Karpas-422 (cell line): ENCODE measurements at regions not wholly inside any gene's neighbourhood (a gene's known extent, or its start where the extent isn't known, plus 50 kb on each side); places are given as distances from the start of the nearest gene placed in this dataset.

Source experiments
- DNase-seq: peaks from one replicate; pipeline ENCODE4 v3.0.0-alpha.2; 2015
- H2AFZ ChIP-seq: fragments of 200-600 bp; sonication (generic); 2 replicates; pipeline ENCODE4 v1.6.1; 2014; ENCODE audit warnings: antibody characterized with exemption, low read length, mixed read lengths
- H3K27ac ChIP-seq: fragments of 200-600 bp; sonication (generic); 2 replicates; pipeline ENCODE4 v1.5.1; 2014; ENCODE audit warnings: mild to moderate bottlenecking, low read length, moderate library complexity
- H3K27me3 ChIP-seq: fragments of 200-600 bp; sonication (generic); 2 replicates; pipeline ENCODE4 v1.6.1; 2014; ENCODE audit warnings: low read length, mixed read lengths
- H3K36me3 ChIP-seq: fragments of 200-600 bp; sonication (generic); 2 replicates; pipeline ENCODE4 v1.6.1; 2014; ENCODE audit warnings: low read length, mixed read lengths; ENCODE audit not compliant: insufficient read depth
- H3K4me1 ChIP-seq: fragments of 200-600 bp; sonication (generic); 2 replicates; pipeline ENCODE4 v1.6.1; 2014; ENCODE audit warnings: mild to moderate bottlenecking, low read length, mixed read lengths
- H3K4me2 ChIP-seq: fragments of 200-600 bp; sonication (generic); 2 replicates; pipeline ENCODE4 v1.6.1; 2014; ENCODE audit warnings: low read length, low read depth, mild to moderate bottlenecking; ENCODE audit not compliant: poor library complexity, severe bottlenecking
- H3K4me3 ChIP-seq: fragments of 200-600 bp; sonication (generic); 2 replicates; pipeline ENCODE4 v1.5.1; 2014; ENCODE audit warnings: mild to moderate bottlenecking, antibody characterized with exemption, low read length, mixed read lengths
- H3K79me2 ChIP-seq: fragments of 200-600 bp; sonication (generic); 2 replicates; pipeline ENCODE4 v1.6.1; 2014; ENCODE audit warnings: mild to moderate bottlenecking, low read length, mixed read lengths
- H3K9ac ChIP-seq: fragments of 200-600 bp; sonication (generic); 2 replicates; pipeline ENCODE4 v1.6.0; 2014; ENCODE audit warnings: low read length
- H3K9me2 ChIP-seq: fragments of 200-600 bp; sonication (generic), shearing (Covaris generic); replicated peaks from 2 replicates; pipeline ENCODE4 v1.6.0; 2014; ENCODE audit warnings: mild to moderate bottlenecking, low read length, moderate library complexity; ENCODE audit not compliant: insufficient read depth
- H3K9me3 ChIP-seq: fragments of 300-700, 200-600 bp; sonication (generic); 2 replicates; pipeline ENCODE4 v1.6.1; 2014; ENCODE audit warnings: low read length, mixed read lengths
- H4K20me1 ChIP-seq: fragments of 200-600 bp; sonication (generic); 2 replicates; pipeline ENCODE4 v1.6.1; 2014; ENCODE audit warnings: mild to moderate bottlenecking, antibody characterized with exemption, low read length, low read depth; ENCODE audit not compliant: insufficient read depth

DNA sequence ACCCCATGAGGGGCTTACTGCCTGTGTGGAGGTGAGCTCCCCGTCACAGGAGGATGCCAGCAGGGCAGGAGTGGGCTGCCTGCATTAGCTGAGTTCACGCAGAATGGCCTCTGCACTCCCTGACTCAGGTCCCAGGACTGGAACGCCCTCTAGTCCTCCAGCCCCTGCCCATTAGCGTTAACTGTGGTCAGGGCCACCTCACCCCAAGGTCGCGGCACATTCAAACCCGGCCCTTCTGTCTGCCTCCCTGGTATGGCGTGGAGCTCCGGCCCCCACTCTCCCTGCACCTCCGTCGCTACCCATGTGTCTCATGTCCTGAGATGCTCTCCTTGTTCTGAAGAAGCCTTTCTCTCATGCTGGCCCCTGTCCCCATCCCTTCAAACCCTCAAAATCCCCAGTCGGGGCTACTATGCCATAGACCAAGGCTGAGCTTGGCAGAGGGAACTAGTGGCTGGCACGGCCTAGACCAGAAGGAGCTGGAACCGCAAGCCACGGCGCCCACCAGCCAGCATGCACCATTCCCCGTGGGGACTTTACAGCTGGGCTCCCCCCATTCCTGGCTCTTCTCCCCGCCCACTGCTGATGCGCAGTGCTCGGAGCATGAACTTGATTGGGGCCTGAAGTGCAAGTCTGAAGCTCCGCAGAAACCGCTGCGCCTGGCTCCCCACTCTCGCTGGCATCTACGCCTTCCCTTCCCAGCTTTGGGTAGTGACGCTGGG lies 79.5 kb upstream of the RTL6 start:
- Histone ChIP-seq H3K27me3 (no peaks in the 10 kb centered on the region), H2AFZ (no peak overlapping the region), H4K20me1 (no peaks in the 10 kb centered on the region), H3K27ac (no peak overlapping the region), H3K4me1 (no peaks in the 10 kb centered on the region), H3K9ac (no peak overlapping the region), H3K79me2 (no peaks in the 10 kb centered on the region), H3K9me3 (no peaks in the 10 kb centered on the region), H3K4me3 (no peak overlapping the region), H3K4me2 (no peak overlapping the region), H3K36me3 (no peaks in the 10 kb centered on the region), H3K9me2 (no peaks in the 10 kb centered on the region)
- DNase-seq, result no peak

DNA sequence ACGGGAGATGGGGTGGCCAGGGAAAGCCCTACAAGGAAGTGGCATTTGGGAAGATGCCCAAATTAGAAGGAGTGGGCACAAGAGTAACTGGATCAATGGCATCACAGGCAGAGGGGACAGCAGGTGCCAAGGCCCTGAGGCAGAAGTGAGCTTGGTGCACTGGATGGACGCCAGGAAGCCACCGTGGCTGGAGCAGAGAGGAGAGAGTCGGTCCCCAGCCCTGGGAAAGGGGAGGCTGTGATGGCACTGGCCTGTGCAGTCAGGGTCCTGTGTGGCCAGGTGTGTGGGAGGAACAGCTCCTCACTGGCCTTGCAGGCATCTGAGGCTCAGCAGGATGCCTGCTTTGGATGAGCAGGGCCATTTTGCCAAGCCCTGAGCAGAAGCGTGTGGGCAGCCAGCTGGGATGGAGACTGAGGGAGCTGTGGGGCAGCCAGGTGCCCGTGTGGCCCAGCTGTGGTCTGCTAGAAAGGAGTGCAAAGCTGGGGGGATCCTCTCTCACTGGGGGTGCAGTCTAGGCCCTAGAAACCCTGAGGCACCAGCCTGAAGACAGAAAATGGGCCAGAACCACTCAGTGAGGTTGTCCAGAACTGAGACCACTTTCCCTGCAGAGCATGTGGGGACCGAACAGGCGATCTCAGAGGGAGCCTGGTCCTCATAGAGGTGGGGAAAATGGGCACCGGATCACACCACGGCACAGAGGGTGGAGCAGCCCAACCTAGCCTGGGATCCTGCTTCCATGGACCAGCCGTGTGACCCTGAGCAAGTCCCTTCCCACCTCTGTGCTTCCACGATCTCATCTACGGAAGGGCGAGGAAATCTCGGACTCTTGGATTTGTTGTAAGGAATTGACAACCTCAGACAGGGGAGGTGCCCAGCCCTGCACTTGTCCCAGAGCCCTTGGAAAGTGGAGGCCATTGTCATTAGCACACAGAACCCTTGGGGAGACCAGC lies 78.6 kb upstream of the RTL6 start:
- Histone ChIP-seq H3K27ac (no peak overlapping the region), H3K4me2 (no peak overlapping the region), H3K4me3 (no peak overlapping the region), H3K27me3 (no peaks in the 10 kb centered on the region), H3K4me1 (no peaks in the 10 kb centered on the region), H3K9me2 (no peaks in the 10 kb centered on the region), H3K79me2 (no peaks in the 10 kb centered on the region), H4K20me1 (no peaks in the 10 kb centered on the region), H3K36me3 (no peaks in the 10 kb centered on the region), H2AFZ (no peak overlapping the region), H3K9ac (no peak overlapping the region), H3K9me3 (no peaks in the 10 kb centered on the region)
- no peak for DNase-seq

DNA sequence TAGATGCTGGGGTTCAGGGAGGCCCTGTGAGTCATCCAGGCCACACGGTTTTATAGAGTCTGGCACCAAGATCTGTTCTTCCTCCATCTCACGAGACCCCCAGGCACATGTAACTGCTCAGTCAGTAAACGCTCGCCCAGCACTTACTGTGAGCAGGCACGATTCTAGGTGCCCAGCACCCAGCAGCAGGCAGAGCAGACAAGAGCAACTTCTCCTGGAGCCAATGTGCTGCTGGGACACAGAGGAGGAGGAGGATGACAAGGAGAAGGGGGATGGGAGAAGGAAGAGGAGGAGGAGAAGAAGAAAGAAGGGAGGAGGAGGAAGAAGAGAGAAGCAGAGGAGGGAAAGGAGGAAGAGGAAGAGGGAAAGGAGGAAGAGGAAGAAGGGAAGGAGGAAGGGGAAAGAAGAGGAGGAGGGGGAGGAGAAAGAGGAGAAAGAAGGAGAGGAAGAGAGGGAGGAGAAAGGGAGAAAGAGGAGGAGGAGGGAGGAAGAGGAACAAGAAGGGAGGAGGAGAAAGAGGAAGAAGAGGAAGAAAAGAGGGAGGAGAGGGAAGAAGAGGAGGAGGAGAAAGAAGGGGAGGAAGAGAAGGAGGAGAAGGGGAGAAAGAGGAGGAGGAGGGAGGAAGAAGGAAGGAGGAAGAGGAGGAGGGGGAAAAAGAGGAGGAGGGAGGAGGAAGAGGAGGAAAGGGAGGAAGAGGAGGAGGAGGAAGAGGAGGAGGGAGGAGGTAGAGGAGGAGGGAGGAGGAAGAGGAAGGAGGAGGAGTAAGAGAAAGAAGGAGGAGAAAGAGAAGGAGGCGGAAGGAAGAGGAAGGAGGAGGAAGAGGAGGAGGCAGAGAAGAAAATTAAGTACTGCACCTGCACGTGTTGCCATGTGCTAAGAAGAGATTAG lies 77.6 kb upstream of the RTL6 start:
- DNase-seq, result no peak
- Histone ChIP-seq H3K4me2 (no peak overlapping the region), H3K79me2 (no peaks in the 10 kb centered on the region), H3K4me1 (no peaks in the 10 kb centered on the region), H3K9ac (no peak overlapping the region), H3K4me3 (no peak overlapping the region), H4K20me1 (no peaks in the 10 kb centered on the region), H2AFZ (no peak overlapping the region), H3K9me3 (no peaks in the 10 kb centered on the region), H3K9me2 (no peaks in the 10 kb centered on the region), H3K27ac (no peak overlapping the region), H3K27me3 (no peaks in the 10 kb centered on the region), H3K36me3 (no peaks in the 10 kb centered on the region)

- Histone ChIP-seq H3K9me2 (no peaks in the 10 kb centered on the region), H3K9me3 (no peaks in the 10 kb centered on the region), H3K79me2 (no peaks in the 10 kb centered on the region), H3K27ac (no peak overlapping the region), H4K20me1 (no peaks in the 10 kb centered on the region), H3K4me3 (no peak overlapping the region), H3K9ac (no peak overlapping the region), H3K36me3 (no peaks in the 10 kb centered on the region), H2AFZ (no peak overlapping the region), H3K27me3 (no peaks in the 10 kb centered on the region), H3K4me2 (no peak overlapping the region), H3K4me1 (no peaks in the 10 kb centered on the region)
- DNase-seq, result no peak
Measured at GRCh38 chr22:44574640-44575380, 76.8 kb upstream of the RTL6 start.

- no peak for DNase-seq
- H3K9ac ChIP-seq, result no peak overlapping the region
- H3K9me3 ChIP-seq, result no peaks in the 10 kb centered on the region
- H3K27me3 ChIP-seq, result no peaks in the 10 kb centered on the region
- H3K36me3 ChIP-seq, result no peaks in the 10 kb centered on the region
- no peak overlapping the region for H3K27ac ChIP-seq
- no peaks in the 10 kb centered on the region for H4K20me1 ChIP-seq
- no peak overlapping the region for H3K4me3 ChIP-seq
- no peaks in the 10 kb centered on the region for H3K4me1 ChIP-seq
- no peak overlapping the region for H3K4me2 ChIP-seq
- H2AFZ ChIP-seq, result no peak overlapping the region
- H3K9me2 ChIP-seq, result no peaks in the 10 kb centered on the region
- no peaks in the 10 kb centered on the region for H3K79me2 ChIP-seq
Measured at GRCh38 chr22:44574057-44574639, 76.1 kb upstream of the RTL6 start.

DNA sequence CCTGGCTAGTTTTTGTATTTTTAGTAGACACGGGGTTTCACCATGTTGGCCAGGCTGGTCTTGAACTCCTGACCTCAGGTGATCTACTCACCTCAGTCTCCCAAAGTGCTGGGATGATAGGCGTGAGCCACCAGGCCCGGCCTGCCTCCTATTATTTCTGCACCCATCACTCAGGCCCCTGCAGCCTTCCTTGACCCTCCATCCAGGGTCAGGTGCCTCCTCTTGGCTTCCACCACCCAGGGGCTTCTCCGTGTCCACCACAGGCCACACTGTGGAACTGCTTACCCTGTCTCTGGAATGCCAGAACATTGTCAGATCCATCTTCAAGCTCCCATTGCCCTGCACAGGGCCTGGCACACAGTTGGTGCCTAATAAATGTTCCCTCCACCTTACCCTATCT lies 75.4 kb upstream of the RTL6 start:
- no peaks in the 10 kb centered on the region for H4K20me1 ChIP-seq
- H3K27me3 ChIP-seq, result no peaks in the 10 kb centered on the region
- no peak overlapping the region for H2AFZ ChIP-seq
- no peaks in the 10 kb centered on the region for H3K9me3 ChIP-seq
- no peak overlapping the region for H3K27ac ChIP-seq
- no peaks in the 10 kb centered on the region for H3K36me3 ChIP-seq
- no peaks in the 10 kb centered on the region for H3K9me2 ChIP-seq
- no peak overlapping the region for H3K4me2 ChIP-seq
- H3K79me2 ChIP-seq, result no peaks in the 10 kb centered on the region
- H3K4me3 ChIP-seq, result no peak overlapping the region
- no peak for DNase-seq
- no peak overlapping the region for H3K9ac ChIP-seq
- no peaks in the 10 kb centered on the region for H3K4me1 ChIP-seq

DNA sequence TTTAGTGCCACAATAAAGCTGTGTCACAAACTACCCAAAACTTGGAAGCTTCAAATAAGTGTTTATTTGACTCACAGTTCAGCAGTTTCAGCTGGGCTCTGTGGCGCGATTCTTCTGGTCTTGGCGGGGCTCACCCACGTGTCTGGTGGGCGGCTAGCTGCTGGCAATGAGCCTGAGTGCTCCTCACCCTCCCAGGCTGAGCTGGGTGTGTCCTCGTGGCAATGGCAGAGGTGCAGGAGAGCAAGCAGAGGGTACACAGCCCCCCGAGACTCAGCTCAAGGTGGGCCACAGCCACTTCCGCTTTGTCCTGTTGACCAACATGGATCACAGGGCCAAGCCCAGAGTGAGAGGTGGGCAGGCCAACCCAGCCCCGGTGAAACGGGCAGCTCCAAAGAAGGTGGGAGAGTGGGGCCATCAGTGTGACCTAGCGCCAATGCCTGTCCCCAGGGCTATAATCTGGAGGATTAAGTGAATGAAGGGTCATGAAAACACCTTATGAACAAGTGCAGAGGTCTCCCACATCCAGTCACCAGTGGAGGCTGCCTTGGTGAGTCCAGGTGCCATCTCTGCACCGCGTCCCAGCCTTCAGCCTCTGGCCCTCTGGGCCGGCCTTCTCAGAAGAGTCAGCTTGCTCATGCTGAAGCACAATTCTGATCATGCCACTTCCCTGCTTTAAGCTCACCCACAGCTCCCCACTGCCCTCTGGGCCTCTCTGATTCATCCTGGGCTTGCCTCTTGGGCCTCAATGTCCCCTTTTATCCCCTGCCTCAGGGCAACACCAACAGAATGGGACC lies 74.6 kb upstream of the RTL6 start:
- Histone ChIP-seq H3K9me3 (no peaks in the 10 kb centered on the region), H2AFZ (no peak overlapping the region), H3K27ac (no peak overlapping the region), H3K27me3 (no peaks in the 10 kb centered on the region), H3K4me1 (no peaks in the 10 kb centered on the region), H3K4me2 (no peak overlapping the region), H3K79me2 (no peaks in the 10 kb centered on the region), H4K20me1 (no peaks in the 10 kb centered on the region), H3K36me3 (no peaks in the 10 kb centered on the region), H3K4me3 (no peak overlapping the region), H3K9ac (no peak overlapping the region), H3K9me2 (no peaks in the 10 kb centered on the region)
- no peak for DNase-seq
